Astrocyte (in vitro differentiated cells and primary cell): ENCODE measurements at regions not wholly inside any gene's neighbourhood (a gene's known extent, or its start where the extent isn't known, plus 50 kb on each side); places are given as distances from the start of the nearest gene placed in this dataset.

ENCODE experiments used
- DNase-seq: peaks from one replicate; pipeline ENCODE4 v3.0.0-alpha.2; 2010; ENCODE audit warnings: low read depth
- FAIRE-seq: peaks from 2 replicates; lab custom pipeline; 2011; peaks lifted over from hg19 to GRCh38; lab: Jason Lieb, UNC
- H2AFZ ChIP-seq: 2 replicates; pipeline ENCODE4 v1.6.0; 2012; ENCODE audit warnings: low read depth, low read length, inconsistent platforms
- H3K27ac ChIP-seq: 2 replicates; pipeline ENCODE4 v1.5.1; 2011; ENCODE audit warnings: low read depth, low read length, inconsistent platforms
- H3K27me3 ChIP-seq: 2 replicates; pipeline ENCODE4 v1.6.0; 2011; ENCODE audit warnings: low read length, inconsistent platforms; ENCODE audit not compliant: insufficient read depth
- H3K36me3 ChIP-seq: 2 replicates; pipeline ENCODE4 v1.5.1; 2011; ENCODE audit warnings: low read length, inconsistent platforms; ENCODE audit not compliant: insufficient read depth
- H3K4me1 ChIP-seq: 2 replicates; pipeline ENCODE4 v1.5.1; 2011; ENCODE audit warnings: low read length, inconsistent platforms; ENCODE audit not compliant: insufficient read depth
- H3K4me2 ChIP-seq: 2 replicates; pipeline ENCODE4 v1.6.0; 2012; ENCODE audit warnings: low read length, inconsistent platforms
- H3K4me3 ChIP-seq: 2 replicates; pipeline ENCODE4 v1.5.1; 2011; ENCODE audit warnings: low read depth, mild to moderate bottlenecking, low read length, inconsistent platforms; ENCODE audit not compliant: insufficient read depth
- H3K79me2 ChIP-seq: 2 replicates; pipeline ENCODE4 v1.6.0; 2012; ENCODE audit warnings: mild to moderate bottlenecking, low read length, inconsistent platforms; ENCODE audit not compliant: insufficient read depth
- H3K9ac ChIP-seq: 2 replicates; pipeline ENCODE4 v1.6.0; 2012; ENCODE audit warnings: mild to moderate bottlenecking, low read length, inconsistent platforms
- H3K9me3 ChIP-seq: 2 replicates; pipeline ENCODE4 v1.5.1; 2012; ENCODE audit warnings: low read depth, mild to moderate bottlenecking, low read length, inconsistent platforms; ENCODE audit not compliant: insufficient read depth
- H4K20me1 ChIP-seq: 2 replicates; pipeline ENCODE4 v1.6.0; 2012; ENCODE audit warnings: low read length, inconsistent platforms; ENCODE audit not compliant: insufficient read depth
- H3K27ac Mint-ChIP-seq: one replicate; pipeline ENCODE4 v1.8.0; 2021; ENCODE audit warnings: mild to moderate bottlenecking, mixed read lengths; ENCODE audit not compliant: unreplicated experiment
- H3K27me3 Mint-ChIP-seq: one replicate; pipeline ENCODE4 v1.8.0; 2021; ENCODE audit warnings: low read depth, mixed read lengths; ENCODE audit not compliant: unreplicated experiment
- H3K36me3 Mint-ChIP-seq: one replicate; pipeline ENCODE4 v1.8.0; 2021; ENCODE audit warnings: low read depth, mixed read lengths; ENCODE audit not compliant: unreplicated experiment
- H3K4me1 Mint-ChIP-seq: one replicate; pipeline ENCODE4 v1.8.0; 2021; ENCODE audit warnings: low read depth, mixed read lengths; ENCODE audit not compliant: unreplicated experiment
- H3K4me3 Mint-ChIP-seq: one replicate; pipeline ENCODE4 v1.8.0; 2021; ENCODE audit warnings: mild to moderate bottlenecking, moderate library complexity, mixed read lengths; ENCODE audit not compliant: unreplicated experiment
- H3K9me3 Mint-ChIP-seq: one replicate; pipeline ENCODE4 v1.8.0; 2021; ENCODE audit warnings: mild to moderate bottlenecking, mixed read lengths; ENCODE audit not compliant: unreplicated experiment
- EZH2 ChIP-seq: IDR thresholded peaks from 2 replicates; pipeline ENCODE4 v1.6.1; 2012; ENCODE audit warnings: mild to moderate bottlenecking, low read length, inconsistent platforms; ENCODE audit not compliant: insufficient read depth
- TF ChIP-seq, protein P1 (sequence below): IDR thresholded peaks from 2 replicates; pipeline ENCODE4 v1.5.1; 2011; ENCODE audit warnings: low read depth, mild to moderate bottlenecking, inconsistent platforms, low read length, moderate library complexity; ENCODE audit not compliant: insufficient read depth

DNA sequence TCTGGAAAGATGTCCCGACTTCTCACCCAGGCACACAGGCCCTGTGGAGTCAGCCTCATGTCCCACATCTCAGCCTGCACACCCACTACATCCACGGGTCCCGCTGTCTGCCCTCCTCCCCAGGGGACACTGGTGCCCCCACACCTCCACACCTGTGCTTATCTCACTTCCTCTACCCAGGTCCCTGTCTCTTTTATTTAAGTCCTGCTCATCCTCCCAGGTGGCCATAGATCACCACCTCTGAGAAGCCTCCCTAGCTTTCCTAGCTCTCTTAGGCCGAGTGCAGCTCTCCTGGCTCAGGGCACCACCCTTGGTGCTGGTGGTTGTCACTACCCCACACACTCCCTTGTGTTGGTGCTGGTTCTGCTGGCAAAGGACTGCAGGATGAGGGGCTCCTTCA lies 143.6 kb upstream of the PITX1 start:
- Mint-ChIP-seq H3K27ac (no peak overlapping the region), H3K9me3 (no peaks in the 10 kb centered on the region), H3K27me3 (peaks cover 48% of the 10 kb centered on the region), H3K4me1 (no peaks in the 10 kb centered on the region), H3K4me3 (no peak overlapping the region), H3K36me3 (no peaks in the 10 kb centered on the region)
- Histone ChIP-seq H3K27me3 (peaks cover 9% of the 10 kb centered on the region), H4K20me1 (no peaks in the 10 kb centered on the region), H3K9me3 (no peaks in the 10 kb centered on the region), H3K36me3 (no peaks in the 10 kb centered on the region), H3K9ac (no peak overlapping the region), H3K27ac (no peak overlapping the region), H3K4me1 (no peaks in the 10 kb centered on the region), H3K4me2 (no peak overlapping the region), H2AFZ (no peak overlapping the region), H3K79me2 (no peaks in the 10 kb centered on the region), H3K4me3 (no peak overlapping the region)
- DNase-seq (no peak), FAIRE-seq (no peak)
- TF ChIP-seq EZH2, result no peak

- DNase-seq, result no peak
- Mint-ChIP-seq H3K36me3 (no peaks in the 10 kb centered on the region), H3K27ac (no peak overlapping the region), H3K27me3 (peaks cover 52% of the 10 kb centered on the region), H3K4me1 (no peaks in the 10 kb centered on the region), H3K9me3 (no peaks in the 10 kb centered on the region), H3K4me3 (no peak overlapping the region)
- no peaks in the 10 kb centered on the region for H3K36me3 ChIP-seq
- no peak for TF ChIP-seq EZH2
- no peak overlapping the region for H3K27ac ChIP-seq
- no peaks in the 10 kb centered on the region for H3K79me2 ChIP-seq
- no peaks in the 10 kb centered on the region for H3K9me3 ChIP-seq
- no peak overlapping the region for H2AFZ ChIP-seq
- no peaks in the 10 kb centered on the region for H4K20me1 ChIP-seq
- no peak overlapping the region for H3K4me3 ChIP-seq
- no peak overlapping the region for H3K9ac ChIP-seq
- no peak overlapping the region for H3K4me2 ChIP-seq
- FAIRE-seq, result no peak
- no peaks in the 10 kb centered on the region for H3K4me1 ChIP-seq
- H3K27me3 ChIP-seq, result peaks cover 15% of the 10 kb centered on the region
These were observed 143.0 kb upstream of the PITX1 start for GRCh38 chr5:135176991-135177390.

DNA sequence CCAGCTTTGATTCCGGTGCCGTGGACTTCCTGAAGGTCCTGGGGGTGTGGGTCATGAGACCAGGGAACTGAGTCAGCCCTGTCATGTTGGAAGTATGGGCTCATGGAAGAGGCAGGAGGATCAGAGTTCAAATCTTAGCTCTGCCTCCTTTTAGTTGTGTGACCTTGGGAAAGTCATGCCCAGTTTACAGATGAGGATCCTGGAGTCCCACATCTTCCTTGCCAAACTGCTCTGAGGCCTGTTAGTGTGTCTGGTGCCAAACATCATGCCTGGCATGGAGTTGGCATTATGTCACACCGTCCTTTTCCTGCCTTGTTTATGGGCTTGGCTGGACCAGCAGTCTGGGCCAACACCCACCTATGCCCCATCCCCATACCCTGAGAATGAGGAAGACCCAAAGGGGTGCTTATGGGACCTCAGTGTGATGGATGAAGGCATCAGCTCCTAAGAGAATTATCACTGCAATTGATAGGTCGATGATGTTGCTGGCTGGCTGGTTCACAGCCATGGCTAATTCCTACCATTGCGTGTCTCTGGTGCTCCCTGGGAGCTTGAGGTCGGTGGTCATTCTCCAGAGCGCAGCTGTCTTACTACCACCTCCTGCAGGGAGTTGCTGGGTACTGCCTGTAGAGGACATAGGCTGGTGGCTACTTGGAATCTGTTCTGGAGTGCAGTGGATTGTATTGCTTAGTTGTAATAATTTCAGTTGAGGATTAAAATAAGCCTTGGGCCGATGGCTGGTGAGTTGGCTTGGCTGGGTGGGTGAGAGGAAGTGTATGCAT lies 140.5 kb upstream of the PITX1 start:
- Histone ChIP-seq H2AFZ (no peak overlapping the region), H3K4me2 (no peak overlapping the region), H3K27me3 (peaks cover 34% of the 10 kb centered on the region), H3K9me3 (no peaks in the 10 kb centered on the region), H4K20me1 (no peaks in the 10 kb centered on the region), H3K9ac (no peak overlapping the region), H3K4me3 (no peak overlapping the region), H3K79me2 (no peaks in the 10 kb centered on the region), H3K36me3 (no peaks in the 10 kb centered on the region), H3K4me1 (no peaks in the 10 kb centered on the region), H3K27ac (no peak overlapping the region)
- DNase-seq (no peak), FAIRE-seq (no peak)
- Mint-ChIP-seq H3K9me3 (no peaks in the 10 kb centered on the region), H3K4me3 (no peak overlapping the region), H3K27me3 (peaks cover 70% of the 10 kb centered on the region), H3K36me3 (no peaks in the 10 kb centered on the region), H3K27ac (no peak overlapping the region), H3K4me1 (no peaks in the 10 kb centered on the region)
- no peak for TF ChIP-seq EZH2
- TF ChIP-seq, protein P1, sequence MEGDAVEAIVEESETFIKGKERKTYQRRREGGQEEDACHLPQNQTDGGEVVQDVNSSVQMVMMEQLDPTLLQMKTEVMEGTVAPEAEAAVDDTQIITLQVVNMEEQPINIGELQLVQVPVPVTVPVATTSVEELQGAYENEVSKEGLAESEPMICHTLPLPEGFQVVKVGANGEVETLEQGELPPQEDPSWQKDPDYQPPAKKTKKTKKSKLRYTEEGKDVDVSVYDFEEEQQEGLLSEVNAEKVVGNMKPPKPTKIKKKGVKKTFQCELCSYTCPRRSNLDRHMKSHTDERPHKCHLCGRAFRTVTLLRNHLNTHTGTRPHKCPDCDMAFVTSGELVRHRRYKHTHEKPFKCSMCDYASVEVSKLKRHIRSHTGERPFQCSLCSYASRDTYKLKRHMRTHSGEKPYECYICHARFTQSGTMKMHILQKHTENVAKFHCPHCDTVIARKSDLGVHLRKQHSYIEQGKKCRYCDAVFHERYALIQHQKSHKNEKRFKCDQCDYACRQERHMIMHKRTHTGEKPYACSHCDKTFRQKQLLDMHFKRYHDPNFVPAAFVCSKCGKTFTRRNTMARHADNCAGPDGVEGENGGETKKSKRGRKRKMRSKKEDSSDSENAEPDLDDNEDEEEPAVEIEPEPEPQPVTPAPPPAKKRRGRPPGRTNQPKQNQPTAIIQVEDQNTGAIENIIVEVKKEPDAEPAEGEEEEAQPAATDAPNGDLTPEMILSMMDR, result no peak
